SH-SY5Y (cell line): ENCODE measurements at regions not wholly inside any gene's neighbourhood (a gene's known extent, or its start where the extent isn't known, plus 50 kb on each side); places are given as distances from the start of the nearest gene placed in this dataset.

Experiments used
- GATA2 ChIP-seq: IDR thresholded peaks from 2 replicates; pipeline ENCODE4 v1.6.1; 2011; ENCODE audit warnings: mild to moderate bottlenecking, low read depth, low read length
- GATA3 ChIP-seq: IDR thresholded peaks from 2 replicates; pipeline ENCODE4 v1.6.1; 2011; ENCODE audit warnings: low read depth, mild to moderate bottlenecking, low read length, moderate library complexity

- TF ChIP-seq GATA2 (no peak), GATA3 (no peak)
These were observed 336.8 kb downstream of the BCOR start for GRCh38 chrX:39760930-39761329.
